ENCODE measurements at regions not wholly inside any gene's neighbourhood (a gene's known extent, or its start where the extent isn't known, plus 50 kb on each side); places are given as distances from the start of the nearest gene placed in this dataset.

- dilution Hi-C loops (cut with MboI; ENCODE audit: extremely low pct_ligation_motif_present, low sequenced_read_pairs): no loop called here
- no peak overlapping the region for H3K9ac ChIP-seq (ENCODE audit: control insufficient read depth, extremely low read depth, insufficient read depth, low read length)
Observed at GRCh38 chr9:90476058-90476457, 166.6 kb downstream of the DIRAS2 start.

GRCh38 chr9:90477535-90477934 is 165.1 kb downstream of the DIRAS2 start:
- dilution Hi-C loops (cut with MboI; ENCODE audit: extremely low pct_ligation_motif_present, low sequenced_read_pairs): no loop called here
- DNase-seq (ENCODE audit: low read depth, low spot score): no peak
- FAIRE-seq: no peak
- H3K9ac ChIP-seq (ENCODE audit: control insufficient read depth, extremely low read depth, insufficient read depth, low read length): no peak overlapping the region
- H3K9me1 ChIP-seq (ENCODE audit: control insufficient read depth, extremely low read depth, insufficient read depth, low read length): no peaks in the 10 kb centered on the region
- H3K4me1 ChIP-seq (ENCODE audit: control insufficient read depth, extremely low read depth, insufficient read depth, low read length): no peaks in the 10 kb centered on the region
- no peaks in the 10 kb centered on the region for H4K20me1 ChIP-seq (ENCODE audit: control insufficient read depth, extremely low read depth, insufficient read depth, low read length)
- no peaks in the 10 kb centered on the region for H3K79me2 ChIP-seq (ENCODE audit: control insufficient read depth, insufficient read depth, low read length)
- H3K4me3 ChIP-seq (ENCODE audit: control insufficient read depth in 2 of 3, extremely low read depth in 1 of 3, insufficient read depth in 2 of 3, low read depth in 1 of 3, low read length in 3 of 3): no peak overlapping the region
- no peaks in the 10 kb centered on the region for H3K27me3 ChIP-seq (ENCODE audit: control insufficient read depth, extremely low read depth, insufficient read depth, low read length)
- no peaks in the 10 kb centered on the region for H3K9me3 ChIP-seq (ENCODE audit: control insufficient read depth, low read depth, low read length)
- no peak overlapping the region for H3K27ac ChIP-seq (ENCODE audit: control insufficient read depth, insufficient read depth, low read length)
- TF ChIP-seq EZH2 (IDR thresholded peaks at IDR 0.05; ENCODE audit: low read length) (no peak), CTCF (optimal IDR thresholded peaks at IDR 0.05 in 1 of 3, IDR thresholded peaks at IDR 0.05 in 1 of 3, conservative IDR thresholded peaks at IDR 0.05 in 1 of 3; ENCODE audit: extremely low read depth in 1 of 3, insufficient read depth in 2 of 3, low read length in 3 of 3) (no peak)
- H3K36me3 ChIP-seq (ENCODE audit: control insufficient read depth in 2 of 2, extremely low read depth in 1 of 2, insufficient read depth in 2 of 2, low read length in 2 of 2): no peaks in the 10 kb centered on the region
- H2AFZ ChIP-seq (ENCODE audit: control insufficient read depth, low read length): no peak overlapping the region
- H3K4me2 ChIP-seq (ENCODE audit: control insufficient read depth, extremely low read depth, insufficient read depth, low read depth, low read length): no peak overlapping the region

More at GRCh38 chr9:90476058-90476457, 166.6 kb downstream of the DIRAS2 start:
- no peak for TF ChIP-seq EZH2 (IDR thresholded peaks at IDR 0.05; ENCODE audit: low read length)
- TF ChIP-seq CTCF (optimal IDR thresholded peaks at IDR 0.05 in 1 of 3, IDR thresholded peaks at IDR 0.05 in 1 of 3, conservative IDR thresholded peaks at IDR 0.05 in 1 of 3; ENCODE audit: extremely low read depth in 1 of 3, insufficient read depth in 2 of 3, low read length in 3 of 3): no peak
- Histone ChIP-seq H3K9me3 (ENCODE audit: control insufficient read depth, low read depth, low read length) (no peaks in the 10 kb centered on the region), H2AFZ (ENCODE audit: control insufficient read depth, low read length) (no peak overlapping the region), H3K4me1 (ENCODE audit: control insufficient read depth, extremely low read depth, insufficient read depth, low read length) (no peaks in the 10 kb centered on the region), H3K27me3 (ENCODE audit: control insufficient read depth, extremely low read depth, insufficient read depth, low read length) (no peaks in the 10 kb centered on the region), H4K20me1 (ENCODE audit: control insufficient read depth, extremely low read depth, insufficient read depth, low read length) (no peaks in the 10 kb centered on the region), H3K4me2 (ENCODE audit: control insufficient read depth, extremely low read depth, insufficient read depth, low read depth, low read length) (no peak overlapping the region), H3K4me3 (ENCODE audit: control insufficient read depth in 2 of 3, extremely low read depth in 1 of 3, insufficient read depth in 2 of 3, low read depth in 1 of 3, low read length in 3 of 3) (no peak overlapping the region), H3K27ac (ENCODE audit: control insufficient read depth, insufficient read depth, low read length) (no peak overlapping the region), H3K36me3 (ENCODE audit: control insufficient read depth in 2 of 2, extremely low read depth in 1 of 2, insufficient read depth in 2 of 2, low read length in 2 of 2) (no peaks in the 10 kb centered on the region), H3K79me2 (ENCODE audit: control insufficient read depth, insufficient read depth, low read length) (no peaks in the 10 kb centered on the region), H3K9me1 (ENCODE audit: control insufficient read depth, extremely low read depth, insufficient read depth, low read length) (no peaks in the 10 kb centered on the region)
- no peak for FAIRE-seq
- no peak for DNase-seq (ENCODE audit: low read depth, low spot score)

Data from keratinocyte (primary cell).